ENCODE measurements at regions not wholly inside any gene's neighbourhood (a gene's known extent, or its start where the extent isn't known, plus 50 kb on each side); places are given as distances from the start of the nearest gene placed in this dataset.

DNA sequence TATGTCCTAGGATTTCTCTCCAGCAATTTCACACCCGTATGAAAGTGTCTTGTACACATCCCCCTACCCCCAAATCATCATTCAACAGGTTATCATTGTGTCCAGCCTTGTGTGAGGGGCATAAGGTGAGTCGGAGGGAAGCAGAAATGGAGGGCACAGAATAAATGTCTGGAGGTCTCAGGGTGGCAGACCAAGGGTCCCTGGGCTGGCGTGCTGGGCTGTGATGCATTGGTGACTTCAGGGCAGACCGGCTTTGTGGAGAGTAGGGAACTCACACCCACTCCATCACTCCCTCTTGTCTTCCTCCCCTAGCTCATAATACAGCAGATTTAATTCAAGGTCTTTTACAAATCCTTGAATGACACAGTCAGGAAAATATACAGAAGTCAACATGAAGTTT, 191.7 kb upstream of the PMEPA1 start:
- intact Hi-C loops (cut with DNase I) = no loop called here
- DNase-seq (ENCODE audit: low spot score) = peak; percentile 58

- DNase-seq (ENCODE audit: low spot score) = no peak
- intact Hi-C loops (cut with DNase I) = no loop called here
Observed at GRCh38 chr20:57900226-57900905, 190.6 kb upstream of the PMEPA1 start.

GRCh38 chr20:57899554-57899953, 189.7 kb upstream of the PMEPA1 start:
- DNase-seq (ENCODE audit: low spot score) = no peak
- intact Hi-C loops (cut with DNase I) = no loop called here

- intact Hi-C loops (cut with DNase I) = no loop called here
- no peak for DNase-seq (ENCODE audit: low spot score)
Observed at GRCh38 chr20:57898332-57898731, 188.5 kb upstream of the PMEPA1 start.

DNA sequence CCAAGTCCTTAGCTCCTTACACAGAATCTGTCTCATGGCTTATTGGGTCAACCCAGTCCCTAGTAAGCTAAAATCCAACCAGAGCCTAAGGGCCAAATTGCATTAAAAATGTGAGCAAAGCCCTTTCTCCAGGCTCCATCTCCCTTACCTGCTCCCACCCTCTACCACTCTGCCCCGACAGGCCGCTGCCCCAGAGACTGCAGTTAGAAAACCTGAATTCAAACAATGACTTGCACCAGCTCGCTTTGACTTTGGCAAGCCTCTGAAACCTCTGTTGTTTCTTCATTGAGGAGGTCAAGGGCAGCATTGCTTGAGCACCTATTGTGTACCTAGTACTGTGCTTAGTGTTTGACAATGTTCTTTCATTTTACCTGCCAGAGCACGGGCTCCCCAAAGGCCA, 188.1 kb upstream of the PMEPA1 start:
- no peak for DNase-seq (ENCODE audit: low spot score)
- intact Hi-C loops (cut with DNase I) = no loop called here

GRCh38 chr20:57897156-57897874, 187.5 kb upstream of the PMEPA1 start:
- intact Hi-C loops (cut with DNase I) = no loop called here
- no peak for DNase-seq (ENCODE audit: low spot score)

- intact Hi-C loops (cut with DNase I) = no loop called here
Observed at GRCh38 chr20:57896563-57896962, 186.7 kb upstream of the PMEPA1 start.

DNA sequence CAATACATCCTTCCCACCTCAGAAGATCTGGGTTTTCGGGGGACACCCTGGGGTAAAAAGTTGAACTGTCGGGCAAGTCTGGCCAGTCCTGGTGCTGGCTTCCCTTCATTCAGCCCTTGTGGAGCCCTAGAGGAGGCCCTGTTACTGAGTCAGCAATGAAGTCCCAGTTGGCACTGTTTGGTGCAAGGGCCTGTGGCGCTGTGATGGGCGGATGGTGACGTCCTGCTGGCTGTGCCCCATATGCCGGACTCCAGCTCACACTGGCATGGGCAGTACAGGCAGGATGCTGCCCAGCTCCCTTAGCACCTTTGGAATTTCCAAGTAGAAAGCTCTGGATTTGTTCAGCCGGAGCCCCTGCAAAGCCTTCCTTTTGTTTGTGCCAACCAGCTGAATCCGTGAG, 186.2 kb upstream of the PMEPA1 start:
- intact Hi-C loops (cut with DNase I) = no loop called here
- no peak for DNase-seq (ENCODE audit: low spot score)

More at GRCh38 chr20:57896563-57896962, 186.7 kb upstream of the PMEPA1 start:
- DNase-seq (ENCODE audit: low spot score) = no peak

DNA sequence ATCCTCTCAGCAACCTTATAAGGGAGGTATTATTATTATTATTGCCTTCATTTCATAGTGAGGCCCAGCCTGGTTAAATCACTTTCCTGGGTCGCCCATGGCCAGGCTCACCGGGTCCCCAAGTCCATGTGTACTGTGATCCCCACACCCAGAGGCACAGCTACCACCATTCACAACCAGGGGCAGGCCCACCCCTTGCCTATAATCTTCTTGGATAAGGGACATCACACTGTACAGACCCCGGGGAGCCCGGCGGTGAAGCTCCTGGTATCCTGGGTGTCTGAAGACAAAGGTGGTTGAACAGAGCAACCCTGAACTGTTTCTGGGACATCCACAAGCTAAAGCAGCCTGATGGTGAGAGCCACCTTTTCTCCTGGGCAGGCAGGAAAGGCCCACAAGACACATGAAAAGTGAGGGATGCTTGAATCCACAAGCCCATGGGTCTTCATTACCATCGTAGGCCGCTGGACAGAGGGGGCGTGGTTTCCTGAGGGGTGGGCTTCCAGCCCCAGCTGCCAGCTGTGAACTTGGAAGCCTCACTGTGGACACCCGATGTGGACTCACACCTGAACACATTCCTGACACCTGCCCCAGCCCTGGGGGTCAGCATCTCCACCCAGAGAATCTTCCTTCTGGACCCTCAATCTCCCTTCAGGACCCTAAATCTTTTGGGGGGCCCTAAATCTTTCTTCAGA, 185.5 kb upstream of the PMEPA1 start:
- no peak for DNase-seq (ENCODE audit: low spot score)
- intact Hi-C loops (cut with DNase I) = no loop called here

- intact Hi-C loops (cut with DNase I) = no loop called here
Observed at GRCh38 chr20:57894522-57894921, 184.7 kb upstream of the PMEPA1 start.

GRCh38 chr20:57894096-57894495, 184.3 kb upstream of the PMEPA1 start:
- intact Hi-C loops (cut with DNase I) = no loop called here
- no peak for DNase-seq (ENCODE audit: low spot score)

More at GRCh38 chr20:57894522-57894921, 184.7 kb upstream of the PMEPA1 start:
- DNase-seq (ENCODE audit: low spot score) = no peak

GRCh38 chr20:57893366-57893999, 183.7 kb upstream of the PMEPA1 start:
- intact Hi-C loops (cut with DNase I) = no loop called here
- no peak for DNase-seq (ENCODE audit: low spot score)

GRCh38 chr20:57892471-57892870, 182.7 kb upstream of the PMEPA1 start:
- DNase-seq (ENCODE audit: low spot score) = no peak

DNA sequence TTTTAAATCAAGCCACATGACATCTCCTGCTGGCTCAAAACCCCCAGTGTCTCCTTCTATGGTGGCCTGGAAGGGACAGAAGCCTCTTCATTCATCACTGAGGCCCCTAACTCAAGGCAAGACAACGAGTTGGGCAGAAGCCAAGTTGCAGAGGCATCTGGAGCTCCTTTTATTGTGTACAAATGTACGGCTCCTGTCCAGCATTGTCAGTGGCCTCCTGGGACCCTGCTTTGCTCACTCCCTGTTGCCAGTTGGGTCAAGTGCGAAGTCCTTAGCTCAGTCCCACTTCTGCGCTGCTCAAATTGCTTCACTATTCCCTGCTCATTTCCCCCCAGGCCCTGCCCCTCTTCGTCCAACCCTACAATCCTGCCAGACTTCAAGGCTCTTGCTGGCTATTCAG, 181.2 kb upstream of the PMEPA1 start:
- intact Hi-C loops (cut with DNase I) = no loop called here
- DNase-seq (ENCODE audit: low spot score) = no peak

More at GRCh38 chr20:57892471-57892870, 182.7 kb upstream of the PMEPA1 start:
- intact Hi-C loops (cut with DNase I) = no loop called here

GRCh38 chr20:57890202-57890800, 180.5 kb upstream of the PMEPA1 start:
- no peak for DNase-seq (ENCODE audit: low spot score)
- intact Hi-C loops (cut with DNase I) = no loop called here

DNA sequence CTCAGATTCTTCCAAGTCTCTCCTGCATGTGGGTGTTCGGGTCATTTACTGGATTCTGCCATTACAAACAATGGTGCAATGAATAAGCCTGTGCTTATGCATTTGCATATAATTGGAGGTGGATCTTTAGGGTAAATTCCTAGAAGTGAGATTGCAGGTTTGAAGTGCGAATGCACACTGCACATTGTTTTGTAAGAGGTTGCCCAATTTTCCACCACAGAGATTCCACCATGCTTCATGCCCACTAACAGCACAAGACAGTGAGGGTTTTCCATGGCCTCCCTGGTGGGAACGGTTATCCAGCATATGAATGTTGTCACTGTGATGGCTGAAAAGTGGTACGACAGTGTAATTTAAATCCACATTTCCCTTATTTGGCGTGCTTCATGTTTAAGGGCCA, 178.8 kb upstream of the PMEPA1 start:
- no peak for DNase-seq (ENCODE audit: low spot score)
- intact Hi-C loops (cut with DNase I) = no loop called here

- DNase-seq (ENCODE audit: low spot score) = no peak
- intact Hi-C loops (cut with DNase I) = no loop called here
Observed at GRCh38 chr20:57884956-57885355, 175.1 kb upstream of the PMEPA1 start.

- intact Hi-C loops (cut with DNase I) = no loop called here
- DNase-seq (ENCODE audit: low spot score) = no peak
Observed at GRCh38 chr20:57883761-57884160, 173.9 kb upstream of the PMEPA1 start.

DNA sequence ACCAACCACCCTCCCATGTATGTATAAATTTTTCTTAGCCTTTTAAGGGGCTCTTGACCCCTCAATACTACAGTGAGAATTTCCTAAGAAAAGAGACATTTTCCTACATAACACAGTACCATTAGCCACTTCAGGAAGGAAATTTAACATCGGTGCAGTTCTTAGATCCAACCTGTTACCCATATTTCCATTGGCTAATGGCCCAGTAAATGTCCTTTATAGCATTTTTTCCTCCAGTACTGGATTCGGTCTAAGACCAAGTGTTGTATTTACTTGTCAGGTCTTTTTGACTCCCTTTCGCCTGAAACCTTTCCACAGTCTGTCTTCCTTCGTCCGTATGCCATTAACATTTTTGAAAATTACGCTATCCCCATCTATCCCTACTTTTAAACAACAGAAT, 173.4 kb upstream of the PMEPA1 start:
- intact Hi-C loops (cut with DNase I) = no loop called here
- no peak for DNase-seq (ENCODE audit: low spot score)

Measured in posterior vena cava (tissue), 2 donors.